ENCODE measurements at regions not wholly inside any gene's neighbourhood (a gene's known extent, or its start where the extent isn't known, plus 50 kb on each side); places are given as distances from the start of the nearest gene placed in this dataset.
"Not testable (repeated sequence)": the region's sequence is repeated elsewhere in the genome, so short reads cannot be mapped to it uniquely, and the experiment has no call there.

GRCh38 chr2:167781629-167782028 lies 465.8 kb downstream of the STK39 start:
- not testable (repeated sequence) for TF ChIP-seq CTCF (IDR thresholded peaks at IDR 0.05); EZH2 (IDR thresholded peaks at IDR 0.05; ENCODE audit: borderline replicate concordance, insufficient read depth, low read depth, low read length, poor library complexity, severe bottlenecking)
